ENCODE measurements at regions not wholly inside any gene's neighbourhood (a gene's known extent, or its start where the extent isn't known, plus 50 kb on each side); places are given as distances from the start of the nearest gene placed in this dataset.

- TF ChIP-seq CTCF (IDR thresholded peaks at IDR 0.05; ENCODE audit: low read depth, low read length), result no peak
- no peak for TF ChIP-seq POLR2A (IDR thresholded peaks at IDR 0.05; ENCODE audit: extremely low read depth, insufficient read length)
- no peak for TF ChIP-seq MAX (IDR thresholded peaks at IDR 0.05; ENCODE audit: low read depth, low read length)
- no peak for TF ChIP-seq MYC (IDR thresholded peaks at IDR 0.05; ENCODE audit: low read depth, low read length)
Measured at GRCh38 chr13:99743094-99743493, 228.5 kb downstream of the ZIC5 start.
